Adipocyte (in vitro differentiated cells): ENCODE measurements at regions not wholly inside any gene's neighbourhood (a gene's known extent, or its start where the extent isn't known, plus 50 kb on each side); places are given as distances from the start of the nearest gene placed in this dataset.

Source experiments
- DNase-seq: peaks from one replicate; pipeline ENCODE4 v3.0.0-alpha.2; 2015; ENCODE audit warnings: low read depth
- H3K27me3 ChIP-seq: replicated peaks from 2 replicates; pipeline ENCODE4 v1.7.0; 2013; ENCODE audit warnings: mild to moderate bottlenecking, low read length, moderate library complexity; ENCODE audit not compliant: control insufficient read depth, insufficient read depth
- H3K36me3 ChIP-seq: 2 replicates; pipeline ENCODE4 v1.7.0; 2013; ENCODE audit warnings: low read length, mild to moderate bottlenecking, moderate library complexity; ENCODE audit not compliant: control insufficient read depth, insufficient read depth, severe bottlenecking
- H3K4me1 ChIP-seq: 2 replicates; pipeline ENCODE4 v1.7.0; 2013; ENCODE audit warnings: mild to moderate bottlenecking, low read length, moderate library complexity; ENCODE audit not compliant: control insufficient read depth, insufficient read depth
- H3K4me3 ChIP-seq: 2 replicates; pipeline ENCODE4 v1.7.0; 2013; ENCODE audit warnings: mild to moderate bottlenecking, low read length, moderate library complexity
- H3K9ac ChIP-seq: 2 replicates; pipeline ENCODE4 v1.7.0; 2013; ENCODE audit warnings: mild to moderate bottlenecking, low read length, moderate library complexity
- H3K9me3 ChIP-seq: 2 replicates; pipeline ENCODE4 v1.7.0; 2013; ENCODE audit warnings: mild to moderate bottlenecking, low read length, moderate library complexity; ENCODE audit not compliant: control insufficient read depth

- no peaks in the 10 kb centered on the region for H3K36me3 ChIP-seq
- H3K4me3 ChIP-seq: no peak overlapping the region
- H3K27me3 ChIP-seq: no peaks in the 10 kb centered on the region
- H3K4me1 ChIP-seq: no peaks in the 10 kb centered on the region
- no peaks in the 10 kb centered on the region for H3K9me3 ChIP-seq
- H3K9ac ChIP-seq: no peak overlapping the region
- no peak for DNase-seq
Observed at GRCh38 chr5:105581988-105582690, 2019.5 kb upstream of the NUDT12 start.

- no peak overlapping the region for H3K9ac ChIP-seq
- H3K27me3 ChIP-seq: no peaks in the 10 kb centered on the region
- H3K9me3 ChIP-seq: no peaks in the 10 kb centered on the region
- H3K4me1 ChIP-seq: no peaks in the 10 kb centered on the region
- DNase-seq: no peak
- no peak overlapping the region for H3K4me3 ChIP-seq
- H3K36me3 ChIP-seq: no peaks in the 10 kb centered on the region
Observed at GRCh38 chr5:105573575-105573974, 2011.0 kb upstream of the NUDT12 start.

GRCh38 chr5:105565531-105565930 is 2002.9 kb upstream of the NUDT12 start:
- Histone ChIP-seq H3K36me3 (no peaks in the 10 kb centered on the region), H3K9ac (no peak overlapping the region), H3K4me3 (no peak overlapping the region), H3K27me3 (no peaks in the 10 kb centered on the region), H3K4me1 (no peaks in the 10 kb centered on the region), H3K9me3 (peaks cover 3% of the 10 kb centered on the region)
- DNase-seq: peak; percentile 72

GRCh38 chr5:105563842-105564241 is 2001.3 kb upstream of the NUDT12 start:
- Histone ChIP-seq H3K27me3 (no peaks in the 10 kb centered on the region), H3K9ac (no peak overlapping the region), H3K4me3 (no peak overlapping the region), H3K4me1 (no peaks in the 10 kb centered on the region), H3K9me3 (peaks cover 3% of the 10 kb centered on the region), H3K36me3 (no peaks in the 10 kb centered on the region)
- DNase-seq: no peak

- no peaks in the 10 kb centered on the region for H3K27me3 ChIP-seq
- H3K36me3 ChIP-seq: no peaks in the 10 kb centered on the region
- no peak overlapping the region for H3K9ac ChIP-seq
- H3K4me3 ChIP-seq: no peak overlapping the region
- H3K4me1 ChIP-seq: no peaks in the 10 kb centered on the region
- H3K9me3 ChIP-seq: no peaks in the 10 kb centered on the region
- no peak for DNase-seq
Observed at GRCh38 chr5:105554568-105555169, 1992.1 kb upstream of the NUDT12 start.

GRCh38 chr5:105544300-105544699 is 1981.7 kb upstream of the NUDT12 start:
- Histone ChIP-seq H3K36me3 (no peaks in the 10 kb centered on the region), H3K4me3 (no peak overlapping the region), H3K27me3 (no peaks in the 10 kb centered on the region), H3K9me3 (no peaks in the 10 kb centered on the region), H3K4me1 (no peaks in the 10 kb centered on the region), H3K9ac (no peak overlapping the region)
- no peak for DNase-seq

- no peak for DNase-seq
Observed at GRCh38 chr5:105536675-105537074, 1974.1 kb upstream of the NUDT12 start.

GRCh38 chr5:105530716-105531261 is 1968.2 kb upstream of the NUDT12 start:
- no peak for DNase-seq
- Histone ChIP-seq H3K4me3 (no peak overlapping the region), H3K9me3 (peaks cover 16% of the 10 kb centered on the region)

More at GRCh38 chr5:105536675-105537074, 1974.1 kb upstream of the NUDT12 start:
- H3K27me3 ChIP-seq: no peaks in the 10 kb centered on the region
- H3K36me3 ChIP-seq: no peaks in the 10 kb centered on the region
- no peaks in the 10 kb centered on the region for H3K4me1 ChIP-seq
- H3K9me3 ChIP-seq: peaks cover 4% of the 10 kb centered on the region
- no peak overlapping the region for H3K4me3 ChIP-seq
- H3K9ac ChIP-seq: no peak overlapping the region

GRCh38 chr5:105529851-105530250 is 1967.3 kb upstream of the NUDT12 start:
- no peak overlapping the region for H3K9ac ChIP-seq
- H3K36me3 ChIP-seq: no peaks in the 10 kb centered on the region
- H3K4me1 ChIP-seq: no peaks in the 10 kb centered on the region

More at GRCh38 chr5:105530716-105531261, 1968.2 kb upstream of the NUDT12 start:
- Histone ChIP-seq H3K4me1 (no peaks in the 10 kb centered on the region), H3K9ac (no peak overlapping the region), H3K27me3 (no peaks in the 10 kb centered on the region), H3K36me3 (no peaks in the 10 kb centered on the region)

GRCh38 chr5:105508519-105508918 is 1945.9 kb upstream of the NUDT12 start:
- no peak overlapping the region for H3K9ac ChIP-seq
- DNase-seq: peak; percentile 1
- no peaks in the 10 kb centered on the region for H3K4me1 ChIP-seq
- H3K36me3 ChIP-seq: no peaks in the 10 kb centered on the region
- H3K9me3 ChIP-seq: no peaks in the 10 kb centered on the region
- H3K27me3 ChIP-seq: no peaks in the 10 kb centered on the region
- H3K4me3 ChIP-seq: no peak overlapping the region

More at GRCh38 chr5:105529851-105530250, 1967.3 kb upstream of the NUDT12 start:
- Histone ChIP-seq H3K27me3 (no peaks in the 10 kb centered on the region), H3K4me3 (no peak overlapping the region), H3K9me3 (peaks cover 16% of the 10 kb centered on the region)
- no peak for DNase-seq

- DNase-seq: peak; percentile 26
- H3K4me1 ChIP-seq: no peaks in the 10 kb centered on the region
- H3K9me3 ChIP-seq: no peaks in the 10 kb centered on the region
- H3K27me3 ChIP-seq: no peaks in the 10 kb centered on the region
- H3K36me3 ChIP-seq: no peaks in the 10 kb centered on the region
- H3K4me3 ChIP-seq: no peak overlapping the region
- H3K9ac ChIP-seq: no peak overlapping the region
Observed at GRCh38 chr5:105506692-105507277, 1944.2 kb upstream of the NUDT12 start.
